GM13976 (cell line): ENCODE measurements at regions not wholly inside any gene's neighbourhood (a gene's known extent, or its start where the extent isn't known, plus 50 kb on each side); places are given as distances from the start of the nearest gene placed in this dataset.

Experiments used
- DNase-seq: peaks from one replicate; pipeline ENCODE4 v3.0.0; 2012; ENCODE audit warnings: low spot score
- CTCF ChIP-seq: IDR thresholded peaks from 2 replicates; pipeline ENCODE4 v1.5.1; 2012; ENCODE audit warnings: borderline replicate concordance, mild to moderate bottlenecking; ENCODE audit not compliant: insufficient read depth; ENCODE audit errors: extremely low read depth, missing control alignments, control extremely low read depth
- in situ Hi-C: fragments of 300-500 bp; cut with MboI; formaldehyde crosslinking; loops from one replicate; pipeline ENCODE4 v1.12.0; 2022; ENCODE audit warnings: low sequenced_read_pairs, mixed read lengths, inconsistent platforms; ENCODE audit not compliant: unreplicated experiment

GRCh38 chr16:51892293-51893007 is 654.5 kb downstream of the TOX3 start:
- in situ Hi-C loops: no loop called here
- no peak for DNase-seq
- TF ChIP-seq CTCF: no peak

GRCh38 chr16:51888534-51888933 is 658.4 kb downstream of the TOX3 start:
- DNase-seq: no peak
- no peak for TF ChIP-seq CTCF
- in situ Hi-C loops: no loop called here

GRCh38 chr16:51888016-51888415 is 658.9 kb downstream of the TOX3 start:
- no peak for DNase-seq
- in situ Hi-C loops: no loop called here
- no peak for TF ChIP-seq CTCF

- no peak for DNase-seq
- in situ Hi-C loops: no loop called here
- no peak for TF ChIP-seq CTCF
Measured at GRCh38 chr16:51886456-51886855, 660.5 kb downstream of the TOX3 start.

GRCh38 chr16:51884773-51885172 is 662.2 kb downstream of the TOX3 start:
- TF ChIP-seq CTCF: no peak
- in situ Hi-C loops: no loop called here
- DNase-seq: no peak

- in situ Hi-C loops: no loop called here
- DNase-seq: no peak
- no peak for TF ChIP-seq CTCF
Measured at GRCh38 chr16:51881731-51882130, 665.2 kb downstream of the TOX3 start.

- TF ChIP-seq CTCF: no peak
- DNase-seq: no peak
- in situ Hi-C loops: no loop called here
Measured at GRCh38 chr16:51880776-51881175, 666.2 kb downstream of the TOX3 start.
